22Rv1 (cell line): ENCODE measurements at regions not wholly inside any gene's neighbourhood (a gene's known extent, or its start where the extent isn't known, plus 50 kb on each side); places are given as distances from the start of the nearest gene placed in this dataset.

Experiments
- ZFX ChIP-seq: fragments of 450-650 bp; IDR thresholded peaks from 2 replicates; pipeline ENCODE4 v1.6.1; 2017; ENCODE audit warnings: antibody characterized with exemption, borderline replicate concordance
- TF ChIP-seq, protein P1 (sequence below): fragments of 450-650 bp; IDR thresholded peaks from 2 replicates; pipeline ENCODE4 v1.5.1; 2017; ENCODE audit warnings: mild to moderate bottlenecking

DNA sequence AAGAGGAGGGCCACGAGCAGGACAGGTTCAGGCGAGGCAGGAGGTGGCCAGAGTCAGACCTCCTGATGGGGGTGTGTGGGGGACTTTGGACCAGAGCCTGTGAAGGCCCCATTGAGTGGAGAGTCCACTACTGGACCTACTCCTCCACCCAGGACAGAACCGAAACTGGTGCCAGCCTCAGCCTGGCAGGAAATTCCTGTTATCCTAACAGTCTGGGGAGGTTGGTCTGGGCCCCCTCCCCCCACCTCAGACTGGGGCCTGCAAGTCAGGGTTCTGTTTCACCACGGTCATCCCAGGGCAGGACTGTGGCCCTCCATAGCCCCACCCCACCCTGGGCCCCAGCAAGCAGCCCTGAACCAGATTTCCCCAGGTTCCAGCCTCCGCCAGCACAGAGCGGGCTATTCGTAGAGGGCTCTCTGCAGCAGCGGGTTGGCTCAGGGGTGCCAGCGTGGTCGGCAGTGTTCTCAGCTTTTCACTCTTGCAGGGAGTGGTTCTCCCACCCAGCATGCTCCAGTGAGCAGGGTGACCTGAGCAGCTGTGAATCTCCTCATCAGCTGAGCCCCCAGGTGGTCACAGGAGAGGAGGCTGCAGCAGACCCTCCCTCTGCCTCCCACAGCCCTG lies 217.3 kb downstream of the TBC1D2B start:
- TF ChIP-seq, protein P1, sequence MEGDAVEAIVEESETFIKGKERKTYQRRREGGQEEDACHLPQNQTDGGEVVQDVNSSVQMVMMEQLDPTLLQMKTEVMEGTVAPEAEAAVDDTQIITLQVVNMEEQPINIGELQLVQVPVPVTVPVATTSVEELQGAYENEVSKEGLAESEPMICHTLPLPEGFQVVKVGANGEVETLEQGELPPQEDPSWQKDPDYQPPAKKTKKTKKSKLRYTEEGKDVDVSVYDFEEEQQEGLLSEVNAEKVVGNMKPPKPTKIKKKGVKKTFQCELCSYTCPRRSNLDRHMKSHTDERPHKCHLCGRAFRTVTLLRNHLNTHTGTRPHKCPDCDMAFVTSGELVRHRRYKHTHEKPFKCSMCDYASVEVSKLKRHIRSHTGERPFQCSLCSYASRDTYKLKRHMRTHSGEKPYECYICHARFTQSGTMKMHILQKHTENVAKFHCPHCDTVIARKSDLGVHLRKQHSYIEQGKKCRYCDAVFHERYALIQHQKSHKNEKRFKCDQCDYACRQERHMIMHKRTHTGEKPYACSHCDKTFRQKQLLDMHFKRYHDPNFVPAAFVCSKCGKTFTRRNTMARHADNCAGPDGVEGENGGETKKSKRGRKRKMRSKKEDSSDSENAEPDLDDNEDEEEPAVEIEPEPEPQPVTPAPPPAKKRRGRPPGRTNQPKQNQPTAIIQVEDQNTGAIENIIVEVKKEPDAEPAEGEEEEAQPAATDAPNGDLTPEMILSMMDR, result no peak
- TF ChIP-seq ZFX, result no peak
